Astrocyte (in vitro differentiated cells and primary cell): ENCODE measurements at regions not wholly inside any gene's neighbourhood (a gene's known extent, or its start where the extent isn't known, plus 50 kb on each side); places are given as distances from the start of the nearest gene placed in this dataset.

Experiments used
- EZH2 ChIP-seq: IDR thresholded peaks from 2 replicates; pipeline ENCODE4 v1.6.1; 2012; ENCODE audit warnings: mild to moderate bottlenecking, low read length, inconsistent platforms; ENCODE audit not compliant: insufficient read depth
- TF ChIP-seq, protein P1 (sequence below): IDR thresholded peaks from 2 replicates; pipeline ENCODE4 v1.5.1; 2011; ENCODE audit warnings: low read depth, mild to moderate bottlenecking, inconsistent platforms, low read length, moderate library complexity; ENCODE audit not compliant: insufficient read depth

DNA sequence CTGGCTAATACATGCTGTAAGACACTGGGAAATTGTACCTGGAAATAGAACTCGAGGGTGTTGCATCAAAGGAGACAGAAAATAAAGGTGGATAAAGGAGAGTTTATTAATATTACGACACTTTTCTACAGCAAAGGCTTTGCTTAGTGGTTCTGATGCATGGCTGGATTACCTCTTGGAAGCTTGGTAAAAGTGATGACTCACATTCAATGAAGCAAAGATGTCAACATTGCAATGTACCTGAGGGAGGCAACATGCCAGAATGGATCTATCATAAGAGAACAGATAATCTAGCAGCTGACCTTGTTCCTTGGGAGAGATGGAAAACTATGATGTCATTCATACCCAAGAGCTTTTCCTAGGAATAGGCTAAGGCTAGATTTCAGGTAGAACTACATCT, 735.1 kb upstream of the DIAPH2 start:
- TF ChIP-seq, protein P1, sequence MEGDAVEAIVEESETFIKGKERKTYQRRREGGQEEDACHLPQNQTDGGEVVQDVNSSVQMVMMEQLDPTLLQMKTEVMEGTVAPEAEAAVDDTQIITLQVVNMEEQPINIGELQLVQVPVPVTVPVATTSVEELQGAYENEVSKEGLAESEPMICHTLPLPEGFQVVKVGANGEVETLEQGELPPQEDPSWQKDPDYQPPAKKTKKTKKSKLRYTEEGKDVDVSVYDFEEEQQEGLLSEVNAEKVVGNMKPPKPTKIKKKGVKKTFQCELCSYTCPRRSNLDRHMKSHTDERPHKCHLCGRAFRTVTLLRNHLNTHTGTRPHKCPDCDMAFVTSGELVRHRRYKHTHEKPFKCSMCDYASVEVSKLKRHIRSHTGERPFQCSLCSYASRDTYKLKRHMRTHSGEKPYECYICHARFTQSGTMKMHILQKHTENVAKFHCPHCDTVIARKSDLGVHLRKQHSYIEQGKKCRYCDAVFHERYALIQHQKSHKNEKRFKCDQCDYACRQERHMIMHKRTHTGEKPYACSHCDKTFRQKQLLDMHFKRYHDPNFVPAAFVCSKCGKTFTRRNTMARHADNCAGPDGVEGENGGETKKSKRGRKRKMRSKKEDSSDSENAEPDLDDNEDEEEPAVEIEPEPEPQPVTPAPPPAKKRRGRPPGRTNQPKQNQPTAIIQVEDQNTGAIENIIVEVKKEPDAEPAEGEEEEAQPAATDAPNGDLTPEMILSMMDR = no peak
- no peak for TF ChIP-seq EZH2
